Stimulated activated CD4-positive, alpha-beta T cell treated with anti-CD3 and anti-CD28 coated beads, Interleukin-12 subunit alpha, Interleukin-12 subunit beta, amount 100 ng/mL, for 48 hours (primary cell): ENCODE measurements at regions not wholly inside any gene's neighbourhood (a gene's known extent, or its start where the extent isn't known, plus 50 kb on each side); places are given as distances from the start of the nearest gene placed in this dataset.
A peak's percentile ranks its signal among the peaks of the same experiment; 100 is the strongest.
"Not testable (repeated sequence)": the region's sequence is repeated elsewhere in the genome, so short reads cannot be mapped to it uniquely, and the experiment has no call there.

Experiments used
- DNase-seq, 3 donors: peaks; one replicate each; pipeline ENCODE4 v3.0.0-alpha.2; 2020; ENCODE audit warnings: low read depth in 2 of 3, low spot score in 1 of 3

DNA sequence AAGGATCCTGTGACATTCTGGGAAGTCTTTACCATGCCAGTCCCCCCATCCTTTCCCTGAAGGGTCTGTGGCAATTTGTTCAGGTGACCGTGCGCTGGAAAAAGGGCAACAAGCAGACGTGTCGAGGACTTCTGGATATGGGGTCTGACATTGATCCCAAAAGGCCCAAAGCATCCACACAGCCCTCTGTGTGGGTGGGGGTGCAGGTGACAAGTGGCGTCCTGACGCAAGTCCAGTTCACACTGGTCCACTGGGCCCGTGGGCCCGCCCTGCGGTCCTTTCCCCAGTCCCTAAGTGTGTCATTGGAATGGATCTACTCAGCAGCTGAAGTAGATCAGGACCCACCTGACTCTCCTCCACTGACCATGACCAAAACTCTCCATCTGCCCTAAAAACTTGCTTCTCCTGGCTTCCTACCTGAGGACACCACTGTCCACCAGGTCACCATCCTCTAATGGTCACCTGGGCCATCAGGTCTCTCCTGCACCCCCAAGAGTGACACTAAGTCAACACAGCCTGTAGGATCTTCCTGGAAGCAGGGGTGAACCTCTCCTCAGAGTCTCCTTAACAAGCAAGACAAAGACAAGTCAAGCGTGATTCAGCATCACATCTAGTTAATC, 85.6 kb upstream of the SLC66A3 start:
- DNase-seq: no peak

DNA sequence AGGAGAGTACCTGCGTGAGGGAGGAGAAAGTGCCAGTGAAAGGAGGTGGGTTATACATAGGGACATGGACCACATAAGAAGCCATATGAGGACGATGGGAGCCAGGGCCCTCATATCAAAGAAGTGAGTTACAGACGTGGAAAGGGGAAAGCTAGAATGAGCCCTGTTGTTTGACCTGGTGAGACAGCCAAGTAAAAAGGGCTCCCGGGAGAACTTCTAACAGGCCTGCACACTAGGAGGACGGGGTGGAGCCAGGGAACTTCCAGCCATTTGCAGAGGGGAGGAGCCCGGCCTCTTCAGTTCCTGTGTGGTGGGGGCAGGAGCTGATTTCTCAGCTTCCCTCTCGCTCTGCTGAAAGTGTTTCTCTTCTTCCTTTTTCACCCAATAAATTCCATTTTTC, 84.1 kb upstream of the SLC66A3 start:
- DNase-seq: no peak

DNA sequence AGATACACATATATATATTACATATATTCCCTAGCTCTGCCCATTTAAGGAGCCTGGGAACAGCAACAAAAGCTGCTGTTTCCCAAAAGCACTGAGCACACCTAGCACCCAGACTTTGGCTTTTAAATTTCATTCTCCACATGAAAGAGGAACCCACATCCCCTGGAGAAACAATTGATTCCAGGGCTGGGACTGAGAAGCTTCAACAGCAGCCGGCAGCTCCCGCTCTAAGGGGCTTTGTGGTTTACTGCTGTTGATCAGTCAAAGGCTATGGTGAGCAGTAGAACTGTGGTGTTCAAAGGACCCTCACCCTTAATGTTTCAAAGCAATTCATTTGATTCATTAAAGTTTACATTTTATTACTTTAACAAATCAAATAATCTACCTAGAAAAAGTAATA, 83.3 kb upstream of the SLC66A3 start:
- DNase-seq: no peak

DNA sequence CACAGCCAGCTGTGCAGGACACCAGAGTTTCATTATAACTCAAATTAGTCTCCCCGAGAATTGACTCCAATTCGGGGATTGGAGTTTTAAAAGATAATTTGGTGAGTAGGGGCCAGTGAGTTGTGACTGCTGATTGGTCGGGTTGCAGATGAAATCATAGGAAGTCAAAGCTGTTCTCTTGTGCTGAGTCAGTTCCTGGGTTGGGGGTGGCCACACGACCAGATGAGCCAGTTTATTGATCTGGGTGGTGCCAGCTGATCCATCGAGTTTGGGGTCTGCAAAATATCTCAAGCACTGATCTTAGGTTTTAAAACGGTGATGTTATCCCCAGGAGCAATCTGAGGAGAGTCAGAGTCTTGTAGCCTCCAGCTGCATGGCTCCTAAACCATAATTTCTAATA, 82.7 kb upstream of the SLC66A3 start:
- DNase-seq: no peak

DNA sequence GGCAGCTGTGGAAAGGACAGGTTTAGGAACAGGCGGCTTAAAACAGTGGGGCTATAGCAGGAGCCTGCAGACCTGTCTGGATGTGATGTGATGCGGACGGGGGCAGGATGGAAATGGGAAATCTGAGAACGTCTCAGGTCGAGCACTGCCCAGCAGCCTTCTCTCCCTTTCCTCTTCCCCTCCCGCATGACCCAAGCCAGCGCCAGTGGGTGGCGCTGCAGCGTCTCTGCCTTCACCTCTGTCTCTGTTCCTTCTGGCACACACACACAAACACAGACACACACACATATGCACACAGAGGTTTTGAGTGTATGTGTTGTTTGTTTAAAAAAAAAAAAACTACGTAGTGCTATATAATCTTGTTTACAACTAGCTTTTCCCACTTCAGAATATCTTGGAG, 82.0 kb upstream of the SLC66A3 start:
- peak; percentile 4 to 13 (median 7) for DNase-seq

DNA sequence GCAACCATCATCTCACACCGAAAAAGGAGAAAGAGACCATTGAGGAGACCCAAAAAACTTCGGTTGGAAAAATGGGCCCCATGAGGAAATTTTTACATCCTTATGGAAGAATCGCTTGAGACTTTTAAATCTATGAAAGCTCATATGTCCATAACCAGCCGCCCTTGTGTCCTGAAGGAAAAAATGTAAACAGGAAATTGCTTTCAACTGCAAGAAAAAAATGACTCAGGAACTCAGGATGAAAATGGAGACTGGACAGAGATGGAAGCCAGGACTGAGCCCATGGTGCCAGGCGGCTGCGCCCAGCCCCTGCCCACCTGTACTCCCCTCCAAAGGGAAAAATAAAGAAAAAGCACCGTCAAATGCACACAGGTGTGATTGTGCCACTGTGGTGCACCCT, 81.5 kb upstream of the SLC66A3 start:
- DNase-seq: no peak

DNA sequence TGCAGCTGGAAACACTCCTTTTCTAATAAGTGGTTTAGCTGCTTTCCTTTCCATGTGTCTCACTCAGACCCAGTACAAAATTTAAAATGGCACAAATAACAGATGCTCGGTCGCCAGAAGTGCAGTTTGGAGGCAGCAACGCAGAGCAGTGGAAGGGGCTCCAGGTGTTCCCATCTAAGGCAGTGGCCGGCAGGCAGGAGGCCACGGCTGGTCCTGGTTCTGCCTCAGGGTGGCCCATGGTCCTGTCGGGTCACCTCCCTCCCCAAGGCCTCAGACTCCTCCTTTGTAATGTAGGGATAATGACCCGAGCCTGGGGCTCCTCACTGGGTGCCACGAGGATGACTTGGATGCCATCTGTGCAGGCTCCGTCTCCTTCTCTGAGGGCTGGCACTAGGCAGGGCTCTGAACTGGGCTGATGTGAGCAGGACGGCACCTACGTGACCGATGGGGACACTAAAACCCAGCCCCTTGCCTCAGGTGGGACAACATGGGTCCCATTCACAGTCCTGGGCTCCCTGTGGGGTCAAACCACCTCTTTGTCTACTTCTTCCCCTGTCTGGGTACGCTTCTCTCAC, 80.9 kb upstream of the SLC66A3 start:
- no peak for DNase-seq

DNA sequence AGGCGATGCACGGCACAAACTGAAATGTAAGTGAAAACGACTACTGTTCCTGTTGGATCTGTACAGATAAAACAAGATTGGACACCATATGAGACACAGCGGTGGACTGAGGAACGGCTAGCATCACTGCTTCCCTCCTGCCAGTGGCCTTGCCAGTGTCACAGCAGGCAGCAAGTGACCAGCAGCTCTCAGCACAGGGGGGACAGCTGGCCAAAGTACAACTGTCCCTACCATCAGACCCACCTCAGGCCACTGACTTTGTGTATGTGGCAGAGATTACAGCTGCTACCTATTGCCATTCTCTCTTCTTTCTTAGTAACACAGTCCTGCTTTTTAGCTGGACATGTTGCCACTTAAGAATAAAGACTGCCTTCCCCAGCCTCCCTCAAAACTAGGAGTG, 80.0 kb upstream of the SLC66A3 start:
- DNase-seq: no peak

DNA sequence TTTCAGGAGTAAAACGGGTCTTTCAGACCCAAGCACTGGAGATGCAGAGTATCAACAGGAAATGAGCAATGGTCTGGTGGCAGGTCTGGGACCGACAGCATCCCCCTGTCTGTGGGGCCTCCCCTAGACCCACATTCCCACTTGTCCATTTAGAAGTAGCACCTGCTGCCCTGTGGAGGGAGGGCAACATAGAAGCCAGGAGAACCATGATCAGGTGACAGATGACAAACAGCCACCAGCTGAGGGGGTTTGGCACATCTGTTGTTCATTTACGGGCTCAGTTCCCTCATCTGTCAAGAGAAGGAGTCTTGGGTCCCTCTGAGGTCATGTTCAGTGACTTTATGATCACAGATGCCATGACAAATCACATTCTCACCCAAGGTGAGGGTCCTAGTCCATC, 77.9 kb upstream of the SLC66A3 start:
- DNase-seq: no peak

DNA sequence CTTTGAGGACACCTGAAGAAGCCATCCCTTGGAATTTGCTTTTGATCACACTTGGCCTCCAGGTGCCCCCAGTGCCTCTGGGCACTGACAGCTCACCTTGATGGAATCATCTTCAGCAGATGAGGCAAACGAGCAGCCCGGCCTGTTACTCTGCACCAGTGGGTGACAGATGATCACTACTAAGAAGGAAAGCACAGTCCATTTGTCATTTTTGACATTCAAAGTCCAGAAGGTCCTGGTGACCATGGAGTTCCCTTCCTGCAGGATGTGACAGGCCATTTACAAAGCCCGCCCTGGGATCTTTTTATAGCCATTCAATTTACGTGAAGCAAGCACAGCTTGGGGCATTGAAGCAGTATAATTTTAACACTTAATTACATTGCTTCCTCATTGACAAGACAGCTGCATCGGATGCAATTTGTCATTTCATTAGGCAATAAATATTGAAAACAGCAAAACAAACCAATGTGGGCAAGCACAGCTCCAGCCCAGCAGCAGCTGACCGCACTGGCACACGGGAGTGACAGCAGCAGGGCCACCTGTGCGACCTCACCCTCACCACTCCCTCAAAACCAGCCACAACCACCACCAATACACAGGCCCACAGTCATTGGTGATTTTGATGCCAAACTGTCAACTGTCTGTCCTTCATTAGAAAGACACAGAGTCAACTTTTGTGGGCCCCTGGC, 76.0 kb upstream of the SLC66A3 start:
- no peak for DNase-seq

DNA sequence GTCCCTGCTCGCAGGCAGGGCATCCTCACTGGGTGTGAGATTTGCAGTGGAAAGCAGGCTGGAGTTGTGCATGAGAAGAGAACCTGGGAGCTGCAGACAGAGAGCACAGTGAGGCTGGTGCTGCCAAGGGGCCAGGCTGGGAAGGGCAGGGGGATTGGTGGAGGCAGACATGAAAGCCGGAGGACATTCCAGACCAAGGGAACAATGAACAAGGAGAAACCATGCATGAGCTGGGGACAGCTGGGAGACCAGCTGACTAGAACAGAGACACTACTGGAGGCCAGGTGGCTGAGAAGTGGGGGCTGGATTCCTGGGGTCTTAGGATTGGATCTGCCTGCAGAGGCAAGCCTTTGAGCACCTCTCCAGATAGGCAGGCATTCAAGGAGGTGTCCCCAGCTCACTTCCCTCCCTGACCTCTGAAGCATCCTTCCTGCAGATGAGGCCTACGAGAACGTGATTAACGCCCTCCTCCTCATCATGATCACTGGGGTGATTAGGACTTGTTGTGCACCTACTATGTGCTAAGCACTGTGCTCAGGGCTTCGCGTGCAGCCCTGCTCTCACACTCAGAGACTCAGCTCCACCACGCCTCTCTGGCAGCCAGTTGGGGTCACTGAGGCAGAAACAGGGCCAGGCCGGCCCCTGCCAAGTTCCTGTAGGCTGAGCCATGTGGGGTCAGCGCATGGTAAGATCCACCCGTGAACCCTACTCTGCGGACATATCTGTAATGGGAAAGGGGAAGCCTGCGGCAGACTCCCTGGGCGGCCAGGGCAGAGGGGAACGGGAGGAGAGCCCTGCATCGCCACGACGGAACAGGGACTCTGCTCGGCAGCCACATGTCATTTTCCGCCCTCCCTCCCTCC, 74.8 kb upstream of the SLC66A3 start:
- DNase-seq: no peak

DNA sequence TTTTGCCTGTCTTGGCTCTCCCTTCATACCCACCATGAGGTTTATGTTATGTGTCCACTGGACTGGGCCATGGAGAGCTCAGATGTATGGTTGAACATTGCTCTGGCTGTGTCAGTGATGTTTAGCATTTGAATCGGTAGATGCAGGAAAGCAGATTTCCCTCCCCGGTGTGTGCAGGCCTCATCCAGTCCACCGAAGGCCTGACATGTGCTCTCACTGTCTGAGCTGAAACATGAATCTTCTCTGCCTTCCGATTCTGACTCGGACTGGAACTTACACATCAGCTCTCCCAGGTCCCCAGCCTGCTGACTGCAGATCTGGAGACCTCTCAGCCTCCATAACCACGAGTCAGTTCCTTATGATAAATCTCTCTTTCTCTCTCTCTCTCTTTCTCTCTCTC, 72.4 kb upstream of the SLC66A3 start:
- no peak for DNase-seq

DNA sequence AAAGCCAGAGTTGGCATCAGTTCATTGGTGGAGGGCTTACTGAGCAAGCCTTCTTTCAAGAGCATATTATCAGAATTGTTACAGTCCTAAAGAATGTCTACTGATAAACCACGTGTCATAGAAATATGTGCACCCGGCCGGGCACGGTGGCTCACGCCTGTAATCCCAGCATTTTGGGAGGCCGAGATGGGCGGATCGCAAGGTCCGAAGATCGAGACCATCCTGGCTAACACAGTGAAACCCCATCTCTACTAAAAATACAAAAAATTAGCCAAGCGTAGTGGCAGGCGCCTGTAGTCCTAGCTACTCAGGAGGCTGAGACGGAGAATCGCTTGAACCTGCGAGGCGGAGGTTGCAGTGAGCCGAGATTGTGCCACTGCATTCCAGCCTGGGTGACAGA, 66.4 kb upstream of the SLC66A3 start:
- not testable (repeated sequence) for DNase-seq

DNA sequence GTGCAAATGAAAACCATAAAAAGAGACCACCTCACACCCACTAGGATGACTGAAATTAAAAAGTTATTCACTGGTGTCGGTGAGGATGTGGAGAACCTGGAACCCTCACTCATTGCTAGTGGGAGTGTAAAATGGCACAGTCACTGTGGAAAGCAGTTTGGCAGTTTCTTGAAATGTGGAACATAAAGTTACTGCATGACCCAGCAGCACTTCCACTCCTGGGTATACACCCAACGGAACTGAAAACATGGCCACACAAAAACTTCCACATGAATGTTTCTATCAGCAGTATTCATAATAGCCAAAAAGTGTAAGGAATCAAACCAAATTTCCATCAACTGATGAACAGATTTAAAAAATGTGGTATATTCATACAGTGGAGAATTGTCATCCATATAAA, 65.1 kb upstream of the SLC66A3 start:
- no peak for DNase-seq

DNA sequence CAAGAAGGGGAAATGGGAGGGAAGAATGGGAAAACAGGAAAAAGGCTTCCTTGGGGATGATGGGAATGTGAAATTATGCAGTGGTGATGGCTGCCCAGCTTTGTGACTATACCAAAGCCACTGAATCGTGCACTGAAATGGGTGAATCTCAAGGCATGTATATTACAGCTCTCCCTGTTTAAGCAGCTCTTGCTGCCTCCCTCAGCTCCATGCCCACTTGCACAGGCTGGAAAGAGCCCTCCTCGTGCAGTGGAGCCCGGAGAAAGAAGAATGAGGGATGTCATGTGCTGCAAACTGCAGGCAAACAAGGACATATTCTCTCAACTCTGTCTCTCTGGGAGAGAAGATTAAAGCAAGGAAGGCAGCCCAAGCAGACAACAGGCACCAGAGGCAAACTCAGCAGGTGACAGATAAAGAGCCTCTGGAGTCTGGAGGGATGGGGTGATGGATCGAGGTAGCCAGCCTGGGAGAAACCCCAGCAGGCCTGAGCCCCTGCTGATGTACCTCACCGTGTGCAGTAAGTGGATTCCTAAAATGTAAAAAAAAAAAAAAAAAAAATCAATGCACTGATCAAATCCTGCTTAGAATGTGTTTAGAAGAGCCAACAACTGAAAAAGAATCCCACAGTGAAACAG, 62.4 kb upstream of the SLC66A3 start:
- no peak for DNase-seq

DNA sequence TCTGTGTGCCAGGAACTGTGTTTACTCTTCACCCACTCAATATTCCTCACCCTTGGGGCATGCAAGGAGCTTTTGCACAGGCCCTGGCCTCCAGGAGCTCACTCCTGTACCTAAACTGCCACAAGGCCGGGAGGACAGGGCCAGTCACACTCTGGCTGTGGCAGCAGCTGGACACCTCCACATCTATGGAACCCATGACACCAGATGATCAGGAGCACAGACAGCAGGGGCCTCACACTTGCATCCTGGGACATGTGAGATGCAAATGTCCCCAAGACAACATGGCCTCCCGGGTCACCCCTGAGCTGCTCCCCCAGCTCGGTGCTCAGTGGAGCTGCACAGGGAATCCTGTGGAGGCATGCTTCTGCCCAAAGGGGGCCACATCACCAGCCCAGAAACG, 61.8 kb upstream of the SLC66A3 start:
- no peak for DNase-seq

DNA sequence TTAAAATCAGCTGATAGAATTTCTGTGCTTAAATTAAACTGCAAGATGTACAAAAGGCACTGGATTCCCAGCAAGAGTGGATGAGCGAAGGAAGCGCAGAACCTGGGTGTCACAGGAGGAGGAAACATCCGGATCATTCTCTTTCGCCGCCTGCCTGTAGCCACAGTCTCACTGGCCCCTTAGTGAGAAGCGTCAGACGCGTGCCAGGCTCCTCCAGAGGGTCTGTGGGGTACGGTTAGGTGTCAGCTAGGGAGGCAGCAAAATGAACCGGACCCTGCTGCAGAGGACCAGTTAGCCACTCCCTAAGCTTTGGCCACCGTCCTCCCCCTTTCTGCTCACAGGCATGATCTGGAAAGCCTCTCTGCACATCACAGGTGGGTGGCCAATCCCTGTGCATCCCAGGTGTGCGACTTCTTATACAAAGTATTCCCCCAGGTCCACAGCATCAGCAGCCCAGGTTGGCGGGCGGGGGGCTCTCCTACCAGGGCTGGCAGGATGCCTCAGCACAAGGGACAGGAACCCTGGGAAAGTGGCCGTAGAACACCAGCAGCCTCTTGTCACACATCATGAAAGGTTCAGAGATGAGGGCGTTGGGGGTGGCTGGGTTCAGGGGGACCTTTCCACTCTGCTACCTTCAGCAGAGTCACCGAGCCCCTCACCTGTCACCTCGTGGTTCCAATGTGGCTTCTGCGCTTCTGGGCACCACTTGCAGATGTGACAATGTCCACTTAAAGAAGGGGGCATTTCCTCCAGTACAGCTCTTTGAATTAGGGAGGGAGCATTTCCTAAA, 61.1 kb upstream of the SLC66A3 start:
- no peak for DNase-seq

DNA sequence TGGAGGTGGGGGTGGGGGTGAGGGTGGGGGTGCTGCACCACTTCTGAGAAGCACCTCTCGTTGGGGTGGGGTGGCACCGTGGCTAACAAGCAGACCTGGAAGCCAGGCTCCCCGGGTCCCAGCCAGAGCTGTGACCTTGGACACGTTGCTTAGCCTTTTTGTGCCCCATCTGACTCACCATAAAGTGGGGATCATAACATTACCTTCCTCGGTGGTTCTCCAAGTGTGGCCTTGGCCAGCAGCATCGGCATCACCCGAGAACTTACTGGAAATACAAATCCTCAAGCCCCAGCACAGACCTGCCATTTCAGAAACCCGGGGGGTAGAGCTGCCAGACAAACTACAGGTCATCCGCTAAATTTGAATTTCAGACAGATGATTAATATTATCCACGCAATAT, 58.7 kb upstream of the SLC66A3 start:
- no peak for DNase-seq

DNA sequence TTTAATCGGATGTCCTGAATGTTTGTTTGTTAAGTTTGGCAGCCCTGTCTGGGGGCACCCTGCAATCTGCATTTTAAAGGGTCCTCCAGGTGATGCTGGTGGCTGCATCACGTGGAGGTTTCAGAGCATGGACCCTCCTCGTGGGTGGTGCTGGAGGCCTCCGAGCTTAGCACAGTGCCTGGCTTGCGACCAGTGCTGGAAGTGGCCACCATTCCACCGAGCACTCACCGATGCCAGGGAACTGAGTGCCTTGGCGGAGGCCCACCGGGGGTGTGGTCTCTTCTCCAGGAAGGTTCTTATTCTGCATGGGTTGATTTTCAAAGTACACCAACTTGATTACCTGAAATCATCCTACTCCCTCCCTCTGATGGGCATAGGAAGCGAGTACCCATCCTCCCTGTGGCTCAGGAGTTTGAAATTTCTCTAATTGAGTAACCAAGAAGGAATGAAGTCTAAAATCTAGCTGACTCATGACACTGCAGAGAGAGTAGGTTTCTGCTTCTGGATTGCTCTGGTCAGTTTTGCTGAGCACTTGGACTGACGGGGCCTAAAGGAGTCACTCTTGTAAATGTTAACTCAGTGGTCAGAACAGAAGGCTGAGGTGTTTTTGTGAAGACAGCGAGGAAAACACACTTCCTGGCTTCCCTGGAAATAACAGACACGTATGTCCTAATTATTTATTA, 58.1 kb upstream of the SLC66A3 start:
- DNase-seq: no peak

DNA sequence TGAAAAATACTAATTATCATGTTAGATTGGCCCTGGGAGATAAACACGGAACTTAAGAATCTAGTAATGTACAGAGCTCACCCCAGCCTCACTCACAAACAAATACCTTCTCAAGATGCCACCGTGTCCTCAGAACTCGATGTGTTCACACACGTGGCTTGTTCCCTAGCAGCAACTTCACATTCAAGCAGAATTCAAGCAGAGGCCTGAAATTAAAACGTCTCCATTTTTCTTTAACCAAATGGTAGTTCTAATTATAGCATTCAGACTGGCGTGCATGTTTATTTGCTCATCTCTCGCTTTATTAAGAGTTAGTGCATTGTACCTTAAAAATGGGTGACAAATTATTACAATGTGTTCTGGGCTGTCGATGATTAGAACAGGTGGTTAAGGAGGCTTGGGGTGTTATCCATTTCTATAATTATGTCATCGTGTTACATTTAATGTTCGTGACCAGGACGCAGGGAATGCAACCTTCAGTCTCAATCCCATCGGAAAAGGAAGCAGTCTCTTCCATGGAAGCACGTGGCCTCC, 57.3 kb upstream of the SLC66A3 start:
- DNase-seq: no peak
